Fibroblast of mammary gland (primary cell): ENCODE measurements at regions not wholly inside any gene's neighbourhood (a gene's known extent, or its start where the extent isn't known, plus 50 kb on each side); places are given as distances from the start of the nearest gene placed in this dataset.

Experiments used
- DNase-seq: peaks from one replicate; pipeline ENCODE4 v3.0.0-alpha.2; 2010; ENCODE audit warnings: low read depth
- H3K4me3 ChIP-seq: 2 replicates; pipeline ENCODE4 v1.5.1; 2011; ENCODE audit warnings: low read depth, mild to moderate bottlenecking, low read length, moderate library complexity; ENCODE audit not compliant: control insufficient read depth
- CTCF ChIP-seq: conservative IDR thresholded peaks from 2 replicates; pipeline ENCODE4 v1.5.1; 2011; ENCODE audit warnings: low read depth, low read length, inconsistent platforms; ENCODE audit not compliant: control insufficient read depth, insufficient read depth

- peak; percentile 79 for TF ChIP-seq CTCF
- H3K4me3 ChIP-seq = no peak overlapping the region
- DNase-seq = peak; percentile 87
Measured at GRCh38 chr10:5305374-5305773, 59.4 kb upstream of the UCN3 start.

- TF ChIP-seq CTCF = no peak
- H3K4me3 ChIP-seq = no peak overlapping the region
- DNase-seq = no peak
Measured at GRCh38 chr10:5310914-5311313, 53.9 kb upstream of the UCN3 start.

GRCh38 chr10:5311617-5312016 lies 53.1 kb upstream of the UCN3 start:
- DNase-seq = no peak
- no peak overlapping the region for H3K4me3 ChIP-seq
- TF ChIP-seq CTCF = no peak

- TF ChIP-seq CTCF = no peak
- DNase-seq = no peak
- no peak overlapping the region for H3K4me3 ChIP-seq
Measured at GRCh38 chr10:5314840-5315239, 49.9 kb upstream of the UCN3 start.
